ENCODE measurements at regions not wholly inside any gene's neighbourhood (a gene's known extent, or its start where the extent isn't known, plus 50 kb on each side); places are given as distances from the start of the nearest gene placed in this dataset.

GRCh38 chr1:114316204-114316603 lies 162.5 kb upstream of the SYT6 start:
- TF ChIP-seq CTCF (IDR thresholded peaks at IDR 0.05) (no peak), POLR2A (IDR thresholded peaks at IDR 0.05) (no peak), POLR2AphosphoS5 (IDR thresholded peaks at IDR 0.05) (no peak)
